ENCODE measurements at regions not wholly inside any gene's neighbourhood (a gene's known extent, or its start where the extent isn't known, plus 50 kb on each side); places are given as distances from the start of the nearest gene placed in this dataset.

GRCh38 chr11:15609445-15609844, 494.7 kb downstream of the INSC start:
- no peak for TF ChIP-seq CTCF (conservative IDR thresholded peaks at IDR 0.05; ENCODE audit: low read depth)
- ChIA-PET CTCF (no interaction called here), POLR2A (ENCODE audit: low non-redundant PET) (no interaction called here)
- DNase-seq (ENCODE audit: low spot score): no peak
- H3K27ac ChIP-seq: no peak overlapping the region

GRCh38 chr11:15610881-15611280, 496.2 kb downstream of the INSC start:
- POLR2A ChIA-PET (ENCODE audit: low non-redundant PET): no interaction called here
- CTCF ChIA-PET: interaction anchor here (0.7 kb wide), 1 partner anchor 267 kb away, joined by 3 read pairs; no protein-coding TSS in a partner anchor
- no peak for TF ChIP-seq CTCF (conservative IDR thresholded peaks at IDR 0.05; ENCODE audit: low read depth)
- no peak for DNase-seq (ENCODE audit: low spot score)
- no peak overlapping the region for H3K27ac ChIP-seq

GRCh38 chr11:15613251-15613650, 498.5 kb downstream of the INSC start:
- H3K27ac ChIP-seq: no peak overlapping the region
- CTCF ChIA-PET: no interaction called here
- TF ChIP-seq CTCF (conservative IDR thresholded peaks at IDR 0.05; ENCODE audit: low read depth): no peak
- DNase-seq (ENCODE audit: low spot score): no peak
- POLR2A ChIA-PET (ENCODE audit: low non-redundant PET): no interaction called here

DNA sequence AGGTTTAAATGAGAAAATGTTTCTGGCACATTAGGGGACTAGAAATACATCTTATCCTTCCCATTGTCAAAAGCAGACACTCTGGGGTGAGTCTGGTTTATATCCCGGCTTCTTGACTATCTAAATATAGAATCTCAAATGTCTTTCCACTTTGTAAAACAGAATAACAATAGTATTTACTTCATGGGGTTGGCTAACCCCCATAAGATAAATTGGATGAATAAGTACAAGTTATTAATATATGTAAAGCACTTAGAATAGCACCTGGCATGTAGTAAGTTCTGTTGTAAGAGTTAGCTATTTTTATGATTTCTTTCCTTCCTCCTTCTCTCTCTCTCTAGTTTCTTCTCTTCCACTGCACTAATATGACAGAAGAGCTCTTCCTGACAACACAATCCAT, 499.1 kb downstream of the INSC start:
- CTCF ChIA-PET: interaction anchor here (0.6 kb wide), 1 partner anchor 327 kb away, joined by 8 read pairs; no protein-coding TSS in a partner anchor
- POLR2A ChIA-PET (ENCODE audit: low non-redundant PET): no interaction called here
- no peak for TF ChIP-seq CTCF (conservative IDR thresholded peaks at IDR 0.05; ENCODE audit: low read depth)
- H3K27ac ChIP-seq: no peak overlapping the region
- DNase-seq (ENCODE audit: low spot score): no peak

DNA sequence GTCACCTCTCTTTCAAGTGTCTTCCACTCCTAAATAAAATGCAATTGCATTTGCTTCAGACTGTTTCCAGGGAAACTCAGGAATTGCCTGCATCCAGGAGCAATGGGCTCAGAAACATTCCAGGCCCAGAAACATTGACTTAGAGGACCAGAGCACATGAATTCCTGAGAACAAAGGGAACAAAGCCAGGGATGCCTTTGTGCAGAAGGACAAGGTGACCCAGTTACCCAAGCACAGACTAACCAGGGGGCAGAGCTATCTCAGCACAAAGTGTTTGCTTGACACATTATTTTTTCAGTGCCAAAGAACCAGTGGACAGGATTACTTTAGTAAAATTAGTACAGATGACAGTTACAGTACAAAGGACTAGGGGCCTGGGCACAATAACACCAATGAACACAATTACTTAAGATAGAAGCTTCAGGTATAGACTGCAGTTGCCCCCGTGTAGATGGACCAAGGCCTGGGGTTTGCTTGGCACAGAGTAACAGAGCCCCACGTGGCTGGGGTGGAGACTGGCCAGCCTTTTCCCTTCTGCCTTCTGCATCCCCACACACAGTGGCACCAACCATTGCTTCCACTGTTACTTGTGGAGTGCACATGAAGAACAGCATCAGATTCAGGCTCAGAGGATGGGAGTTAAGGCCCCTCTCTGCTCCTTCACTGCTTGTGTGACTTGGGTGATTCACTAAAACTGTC, 500.8 kb downstream of the INSC start:
- no peak overlapping the region for H3K27ac ChIP-seq
- TF ChIP-seq CTCF (conservative IDR thresholded peaks at IDR 0.05; ENCODE audit: low read depth): no peak
- CTCF ChIA-PET: no interaction called here
- POLR2A ChIA-PET (ENCODE audit: low non-redundant PET): interaction anchor here (0.8 kb wide), 1 partner anchor 932 kb away, joined by 3 read pairs; no protein-coding TSS in a partner anchor
- no peak for DNase-seq (ENCODE audit: low spot score)

GRCh38 chr11:15616130-15617105, 501.7 kb downstream of the INSC start:
- no peak for TF ChIP-seq CTCF (conservative IDR thresholded peaks at IDR 0.05; ENCODE audit: low read depth)
- ChIA-PET POLR2A (ENCODE audit: low non-redundant PET) (interaction anchor here (0.8 kb wide), 1 partner anchor 933 kb away, joined by 3 read pairs; no protein-coding TSS in a partner anchor), CTCF (interaction anchor here (0.7 kb wide), 1 partner anchor 367 kb away, joined by 6 read pairs; no protein-coding TSS in a partner anchor)
- DNase-seq (ENCODE audit: low spot score): no peak
- H3K27ac ChIP-seq: no peak overlapping the region

Data from RWPE1 (cell line).